Gastrocnemius medialis (tissue), 4 donors: ENCODE measurements at regions not wholly inside any gene's neighbourhood (a gene's known extent, or its start where the extent isn't known, plus 50 kb on each side); places are given as distances from the start of the nearest gene placed in this dataset.

ENCODE experiments used
- ATAC-seq, 2 donors: fragments of 150-250 bp; one replicate each; pipeline ENCODE4 v1.9.1; 2016
- DNase-seq, 2 donors: peaks; one replicate each; pipeline ENCODE4 v3.0.0-alpha.2; 2019
- H3K27ac ChIP-seq, 4 donors: fragments of 200-600 bp; sonication (generic); 1 replicate in 1 of 4; 2 replicates in 3 of 4; pipeline ENCODE4 v1.5.1; 2016 to 2018; ENCODE audit warnings: mild to moderate bottlenecking in 2 of 4, moderate library complexity in 1 of 4
- H3K27me3 ChIP-seq, 3 donors: fragments of 200-600 bp; sonication (generic) in 2 of 3; 1 replicate in 1 of 3; 2 replicates in 2 of 3; pipeline versions ENCODE4 v1.5.1 to v1.6.0; 2016 to 2019; ENCODE audit warnings: mild to moderate bottlenecking in 1 of 3, moderate library complexity in 1 of 3
- H3K36me3 ChIP-seq, 2 donors: fragments of 200-600 bp; sonication (generic) in 1 of 2; one replicate each; pipeline ENCODE4 v1.5.1; 2017 to 2018
- H3K4me1 ChIP-seq, 2 donors: fragments of 200-600 bp; sonication (generic) in 1 of 2; one replicate each; pipeline ENCODE4 v1.5.1; 2016 to 2017; ENCODE audit warnings: mild to moderate bottlenecking in 2 of 2
- H3K4me3 ChIP-seq, 4 donors: fragments of 200-600 bp; sonication (generic) in 3 of 4; 1 replicate in 1 of 4; 2 replicates in 3 of 4; pipeline ENCODE4 v1.5.1; 2016 to 2019; ENCODE audit warnings: mild to moderate bottlenecking in 2 of 4
- H3K9me3 ChIP-seq, 3 donors: fragments of 200-600 bp; sonication (generic) in 2 of 3; 1 replicate in 1 of 3; 2 replicates in 2 of 3; pipeline ENCODE4 v1.5.1; 2016 to 2019
- CTCF ChIP-seq, 5 experiments: fragments of 450-650 bp in 3 of 5; fragments of 200-600 bp in 2 of 5; sonication (generic) in 2 of 5; IDR thresholded peaks in 4 of 5; conservative IDR thresholded peaks in 1 of 5; 1 replicate in 4 of 5; 2 replicates in 1 of 5; pipeline ENCODE4 v1.5.1; 2016 to 2019; ENCODE audit warnings: antibody characterized with exemption in 5 of 5, mild to moderate bottlenecking in 3 of 5, moderate library complexity in 3 of 5
- POLR2A ChIP-seq, 2 donors: fragments of 450-650 bp; IDR thresholded peaks; one replicate each; pipeline ENCODE4 v1.6.1; 2017; ENCODE audit warnings: antibody characterized with exemption in 2 of 2, mild to moderate bottlenecking in 2 of 2, moderate library complexity in 2 of 2
- in situ Hi-C, 4 donors: fragments of 200-750 bp; cut with MboI; loops; one replicate each; pipeline versions ENCODE4 v1.15.0 to v1.8.0; 2017; ENCODE audit warnings: low sequenced_read_pairs in 4 of 4
- intact Hi-C: fragments of 100-400 bp; cut with DNase I; formaldehyde crosslinking; loops from one replicate; pipeline ENCODE4 v1.15.1; 2023; ENCODE audit warnings: low total_unique reads

DNA sequence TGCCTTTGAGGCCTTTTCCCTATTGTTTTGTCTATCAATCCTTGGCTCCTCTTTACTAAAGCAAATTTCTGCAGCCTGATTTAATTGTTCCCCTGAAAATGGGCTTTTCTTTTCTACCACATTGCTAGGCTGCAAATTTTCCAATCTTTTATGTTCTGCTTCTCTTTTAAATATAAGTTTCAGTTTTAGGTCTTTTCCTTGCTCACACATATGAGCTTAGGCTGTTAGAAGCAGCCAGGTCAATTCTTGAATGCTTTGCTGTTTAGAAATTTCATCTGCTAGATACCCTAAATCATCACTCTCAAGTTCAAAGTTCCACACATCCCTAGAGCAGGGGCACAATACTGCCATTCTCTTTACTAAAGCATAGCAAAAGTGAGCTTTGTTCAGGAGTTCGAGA lies 159.6 kb downstream of the ARL4A start:
- no peak for DNase-seq
- H3K4me1 ChIP-seq: no peaks in the 10 kb centered on the region
- ATAC-seq: no peak
- in situ Hi-C loops (no loop called here), intact Hi-C loops (no loop called here)
- no peaks in the 10 kb centered on the region for H3K36me3 ChIP-seq
- TF ChIP-seq CTCF (IDR thresholded peaks at IDR 0.05 in 4 of 5, conservative IDR thresholded peaks at IDR 0.05 in 1 of 5): no peak
- no peak for TF ChIP-seq POLR2A (IDR thresholded peaks at IDR 0.05)
- no peaks in the 10 kb centered on the region for H3K27me3 ChIP-seq
- no peaks in the 10 kb centered on the region for H3K9me3 ChIP-seq
- no peak overlapping the region for H3K4me3 ChIP-seq
- H3K27ac ChIP-seq: no peak overlapping the region

GRCh38 chr7:12851142-12851541 lies 163.7 kb downstream of the ARL4A start:
- no peaks in the 10 kb centered on the region for H3K27me3 ChIP-seq
- intact Hi-C loops (no loop called here), in situ Hi-C loops (no loop called here)

DNA sequence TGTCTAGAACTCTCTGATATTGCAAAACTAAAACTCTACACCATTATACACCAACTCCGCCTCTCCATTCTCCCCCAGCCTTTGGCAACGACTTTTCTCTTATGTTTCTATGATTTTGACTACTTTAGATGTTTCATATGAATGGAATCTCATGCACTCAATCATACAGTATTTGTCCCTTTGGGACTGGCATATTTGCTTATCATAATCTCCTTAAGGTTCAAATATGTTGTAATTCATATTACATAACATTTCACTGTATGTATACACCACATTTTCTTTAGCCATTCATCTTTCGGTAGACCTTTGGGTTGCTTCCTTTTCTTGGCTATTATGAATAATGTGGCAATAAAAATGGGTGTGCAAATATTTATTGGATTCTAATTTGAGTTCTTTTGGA lies 164.4 kb downstream of the ARL4A start:
- no peak overlapping the region for H3K4me3 ChIP-seq
- no peaks in the 10 kb centered on the region for H3K27me3 ChIP-seq
- no peaks in the 10 kb centered on the region for H3K4me1 ChIP-seq
- intact Hi-C loops: no loop called here
- in situ Hi-C loops: no loop called here
- DNase-seq (no peak), ATAC-seq (no peak)
- TF ChIP-seq POLR2A (IDR thresholded peaks at IDR 0.05) (no peak), CTCF (IDR thresholded peaks at IDR 0.05 in 4 of 5, conservative IDR thresholded peaks at IDR 0.05 in 1 of 5) (no peak)
- no peaks in the 10 kb centered on the region for H3K9me3 ChIP-seq
- H3K36me3 ChIP-seq: no peaks in the 10 kb centered on the region
- no peak overlapping the region for H3K27ac ChIP-seq

More at GRCh38 chr7:12851142-12851541, 163.7 kb downstream of the ARL4A start:
- Histone ChIP-seq H3K4me1 (no peaks in the 10 kb centered on the region), H3K36me3 (no peaks in the 10 kb centered on the region), H3K4me3 (no peak overlapping the region), H3K9me3 (no peaks in the 10 kb centered on the region), H3K27ac (no peak overlapping the region)
- ATAC-seq (no peak), DNase-seq (no peak)
- no peak for TF ChIP-seq POLR2A (IDR thresholded peaks at IDR 0.05)
- TF ChIP-seq CTCF (IDR thresholded peaks at IDR 0.05 in 4 of 5, conservative IDR thresholded peaks at IDR 0.05 in 1 of 5): no peak

- H3K4me3 ChIP-seq: no peak overlapping the region
- H3K36me3 ChIP-seq: no peaks in the 10 kb centered on the region
- peaks cover 0 to 4% of the 10 kb centered on the region in 2 donors for H3K4me1 ChIP-seq
- no peaks in the 10 kb centered on the region for H3K27me3 ChIP-seq
- no peak overlapping the region for H3K27ac ChIP-seq
- in situ Hi-C loops (no loop called here), intact Hi-C loops (no loop called here)
- no peak for ATAC-seq
- TF ChIP-seq POLR2A (IDR thresholded peaks at IDR 0.05) (no peak), CTCF (IDR thresholded peaks at IDR 0.05 in 4 of 5, conservative IDR thresholded peaks at IDR 0.05 in 1 of 5) (no peak)
- DNase-seq: no peak
- no peaks in the 10 kb centered on the region for H3K9me3 ChIP-seq
These were observed 167.6 kb downstream of the ARL4A start for GRCh38 chr7:12855036-12855435.

- in situ Hi-C loops: no loop called here
- ATAC-seq: no peak
These were observed 172.3 kb downstream of the ARL4A start for GRCh38 chr7:12859761-12860160.

More at GRCh38 chr7:12859761-12860160, 172.3 kb downstream of the ARL4A start:
- H3K27me3 ChIP-seq: no peaks in the 10 kb centered on the region
- no peak overlapping the region for H3K4me3 ChIP-seq
- intact Hi-C loops: no loop called here
- TF ChIP-seq CTCF (IDR thresholded peaks at IDR 0.05 in 4 of 5, conservative IDR thresholded peaks at IDR 0.05 in 1 of 5) (no peak), POLR2A (IDR thresholded peaks at IDR 0.05) (no peak)
- no peak overlapping the region for H3K27ac ChIP-seq
- DNase-seq: no peak
- peaks cover 0 to 10% of the 10 kb centered on the region in 2 donors for H3K4me1 ChIP-seq
- no peaks in the 10 kb centered on the region for H3K9me3 ChIP-seq
- no peaks in the 10 kb centered on the region for H3K36me3 ChIP-seq
